ENCODE measurements at regions not wholly inside any gene's neighbourhood (a gene's known extent, or its start where the extent isn't known, plus 50 kb on each side); places are given as distances from the start of the nearest gene placed in this dataset.

DNA sequence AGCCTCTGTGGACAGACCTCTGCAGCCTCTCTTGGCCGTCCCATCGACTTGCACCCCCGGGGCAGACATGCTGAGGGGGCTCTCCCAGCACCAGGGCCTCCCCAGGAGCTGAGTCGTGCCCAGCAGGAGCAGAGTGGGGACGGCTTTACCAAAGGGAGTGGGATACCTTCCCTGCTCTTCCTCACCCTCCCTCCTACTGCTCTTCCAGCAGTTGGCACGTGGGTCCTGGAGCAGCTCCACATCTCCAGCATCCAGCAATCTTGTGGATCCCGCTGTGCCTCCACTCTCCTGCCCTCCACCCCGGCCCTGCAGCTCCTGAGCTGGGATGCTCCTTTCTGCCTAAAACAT, 854.0 kb downstream of the BRD1 start:
- TF ChIP-seq RAD21 (IDR thresholded peaks at IDR 0.05; ENCODE audit: low read depth) = no peak
- TF ChIP-seq, protein P1, sequence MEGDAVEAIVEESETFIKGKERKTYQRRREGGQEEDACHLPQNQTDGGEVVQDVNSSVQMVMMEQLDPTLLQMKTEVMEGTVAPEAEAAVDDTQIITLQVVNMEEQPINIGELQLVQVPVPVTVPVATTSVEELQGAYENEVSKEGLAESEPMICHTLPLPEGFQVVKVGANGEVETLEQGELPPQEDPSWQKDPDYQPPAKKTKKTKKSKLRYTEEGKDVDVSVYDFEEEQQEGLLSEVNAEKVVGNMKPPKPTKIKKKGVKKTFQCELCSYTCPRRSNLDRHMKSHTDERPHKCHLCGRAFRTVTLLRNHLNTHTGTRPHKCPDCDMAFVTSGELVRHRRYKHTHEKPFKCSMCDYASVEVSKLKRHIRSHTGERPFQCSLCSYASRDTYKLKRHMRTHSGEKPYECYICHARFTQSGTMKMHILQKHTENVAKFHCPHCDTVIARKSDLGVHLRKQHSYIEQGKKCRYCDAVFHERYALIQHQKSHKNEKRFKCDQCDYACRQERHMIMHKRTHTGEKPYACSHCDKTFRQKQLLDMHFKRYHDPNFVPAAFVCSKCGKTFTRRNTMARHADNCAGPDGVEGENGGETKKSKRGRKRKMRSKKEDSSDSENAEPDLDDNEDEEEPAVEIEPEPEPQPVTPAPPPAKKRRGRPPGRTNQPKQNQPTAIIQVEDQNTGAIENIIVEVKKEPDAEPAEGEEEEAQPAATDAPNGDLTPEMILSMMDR (IDR thresholded peaks at IDR 0.05 in 2 of 3, conservative IDR thresholded peaks at IDR 0.05 in 1 of 3; ENCODE audit: borderline replicate concordance in 1 of 3, insufficient read depth in 1 of 3, low read depth in 2 of 3, low read length in 2 of 3) = no peak
- no peak for TF ChIP-seq CEBPB (IDR thresholded peaks at IDR 0.05; ENCODE audit: low read depth)
- TF ChIP-seq ZNF274 (IDR thresholded peaks at IDR 0.05; ENCODE audit: low read depth, low read length) = no peak
- TF ChIP-seq, protein P2, sequence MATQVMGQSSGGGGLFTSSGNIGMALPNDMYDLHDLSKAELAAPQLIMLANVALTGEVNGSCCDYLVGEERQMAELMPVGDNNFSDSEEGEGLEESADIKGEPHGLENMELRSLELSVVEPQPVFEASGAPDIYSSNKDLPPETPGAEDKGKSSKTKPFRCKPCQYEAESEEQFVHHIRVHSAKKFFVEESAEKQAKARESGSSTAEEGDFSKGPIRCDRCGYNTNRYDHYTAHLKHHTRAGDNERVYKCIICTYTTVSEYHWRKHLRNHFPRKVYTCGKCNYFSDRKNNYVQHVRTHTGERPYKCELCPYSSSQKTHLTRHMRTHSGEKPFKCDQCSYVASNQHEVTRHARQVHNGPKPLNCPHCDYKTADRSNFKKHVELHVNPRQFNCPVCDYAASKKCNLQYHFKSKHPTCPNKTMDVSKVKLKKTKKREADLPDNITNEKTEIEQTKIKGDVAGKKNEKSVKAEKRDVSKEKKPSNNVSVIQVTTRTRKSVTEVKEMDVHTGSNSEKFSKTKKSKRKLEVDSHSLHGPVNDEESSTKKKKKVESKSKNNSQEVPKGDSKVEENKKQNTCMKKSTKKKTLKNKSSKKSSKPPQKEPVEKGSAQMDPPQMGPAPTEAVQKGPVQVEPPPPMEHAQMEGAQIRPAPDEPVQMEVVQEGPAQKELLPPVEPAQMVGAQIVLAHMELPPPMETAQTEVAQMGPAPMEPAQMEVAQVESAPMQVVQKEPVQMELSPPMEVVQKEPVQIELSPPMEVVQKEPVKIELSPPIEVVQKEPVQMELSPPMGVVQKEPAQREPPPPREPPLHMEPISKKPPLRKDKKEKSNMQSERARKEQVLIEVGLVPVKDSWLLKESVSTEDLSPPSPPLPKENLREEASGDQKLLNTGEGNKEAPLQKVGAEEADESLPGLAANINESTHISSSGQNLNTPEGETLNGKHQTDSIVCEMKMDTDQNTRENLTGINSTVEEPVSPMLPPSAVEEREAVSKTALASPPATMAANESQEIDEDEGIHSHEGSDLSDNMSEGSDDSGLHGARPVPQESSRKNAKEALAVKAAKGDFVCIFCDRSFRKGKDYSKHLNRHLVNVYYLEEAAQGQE (IDR thresholded peaks at IDR 0.05; ENCODE audit: low read depth) = no peak
- no peak for TF ChIP-seq MAX (IDR thresholded peaks at IDR 0.05)
- TF ChIP-seq ZFX (IDR thresholded peaks at IDR 0.05) = no peak
- no peak for TF ChIP-seq EZH2phosphoT487 (IDR thresholded peaks at IDR 0.05; ENCODE audit: borderline replicate concordance)
- TF ChIP-seq ZBTB33 (IDR thresholded peaks at IDR 0.05; ENCODE audit: extremely low read depth, insufficient replicate concordance, low read length) = no peak
- no peak for TF ChIP-seq EZH2 (IDR thresholded peaks at IDR 0.05)
- no peak for TF ChIP-seq POLR2A (IDR thresholded peaks at IDR 0.05; ENCODE audit: borderline replicate concordance, extremely low read depth, insufficient read depth, insufficient read length)
